Common myeloid progenitor, CD34-positive (primary cell): ENCODE measurements at regions not wholly inside any gene's neighbourhood (a gene's known extent, or its start where the extent isn't known, plus 50 kb on each side); places are given as distances from the start of the nearest gene placed in this dataset.

Experiments used
- CTCF ChIA-PET: fragments of 350-600 bp; sonication (Branson Sonifier 250); formaldehyde crosslinking; loops from one replicate; lab custom pipeline; 2021; ENCODE audit warnings: antibody characterized with exemption; lab: Charles Lee
- POLR2A ChIA-PET: fragments of 350-600 bp; sonication (Branson Sonifier 250); formaldehyde crosslinking; loops from one replicate; lab custom pipeline; 2021; ENCODE audit warnings: antibody characterized with exemption; lab: Charles Lee
- DNase-seq, 3 donors: peaks; one replicate each; pipeline versions ENCODE4 v3.0.0 to v3.0.0-alpha.2; 2013
- H3K27ac ChIP-seq, 2 experiments: 1 replicate in 1 of 2; 2 replicates in 1 of 2; pipeline ENCODE4 v1.7.0; 2013; ENCODE audit warnings: inconsistent platforms in 2 of 2, low read length in 2 of 2, mild to moderate bottlenecking in 2 of 2, low read depth in 1 of 2, moderate library complexity in 1 of 2; ENCODE audit not compliant: severe bottlenecking in 2 of 2, insufficient read depth in 1 of 2, poor library complexity in 1 of 2
- H3K27me3 ChIP-seq, 5 experiments: replicated peaks in 2 of 5; 1 replicate in 3 of 5; 2 replicates in 2 of 5; pipeline versions ENCODE4 v1.6.1 to v1.7.0; 2013; ENCODE audit warnings: low read length in 4 of 5, mild to moderate bottlenecking in 2 of 5, moderate library complexity in 2 of 5, inconsistent platforms in 1 of 5; ENCODE audit not compliant: insufficient read depth in 5 of 5, control insufficient read depth in 4 of 5
- H3K36me3 ChIP-seq, 4 experiments: 1 replicate in 2 of 4; 2 replicates in 2 of 4; pipeline versions ENCODE4 v1.6.1 to v1.7.0; 2013; ENCODE audit warnings: low read length in 3 of 4, control low read depth in 1 of 4, mild to moderate bottlenecking in 1 of 4; ENCODE audit not compliant: control insufficient read depth in 4 of 4, insufficient read depth in 4 of 4
- H3K4me1 ChIP-seq, 4 experiments: 1 replicate in 3 of 4; 2 replicates in 1 of 4; pipeline versions ENCODE4 v1.6.1 to v1.7.1; 2013; ENCODE audit warnings: low read length in 3 of 4, mild to moderate bottlenecking in 3 of 4, control low read depth in 1 of 4, inconsistent platforms in 1 of 4, moderate library complexity in 1 of 4; ENCODE audit not compliant: control insufficient read depth in 4 of 4, insufficient read depth in 4 of 4; ENCODE audit errors: control extremely low read depth in 1 of 4
- H3K4me3 ChIP-seq, 7 experiments: 1 replicate in 4 of 7; 2 replicates in 3 of 7; pipeline versions ENCODE4 v1.5.1 to v1.7.0; 2013; ENCODE audit warnings: mild to moderate bottlenecking in 7 of 7, low read length in 6 of 7, moderate library complexity in 6 of 7, inconsistent platforms in 2 of 7, low read depth in 2 of 7, control low read depth in 1 of 7; ENCODE audit not compliant: insufficient read depth in 4 of 7, control insufficient read depth in 1 of 7; ENCODE audit errors: extremely low read depth in 1 of 7
- H3K9me3 ChIP-seq, 5 experiments: 1 replicate in 4 of 5; 2 replicates in 1 of 5; pipeline versions ENCODE4 v1.6.1 to v1.7.1; 2013; ENCODE audit warnings: low read length in 4 of 5, mild to moderate bottlenecking in 2 of 5, inconsistent platforms in 1 of 5, low read depth in 1 of 5, moderate library complexity in 1 of 5; ENCODE audit not compliant: control insufficient read depth in 4 of 5, insufficient read depth in 2 of 5; ENCODE audit errors: control extremely low read depth in 1 of 5
- WGBS: methylation state at CpG from one replicate; pipeline ENCODE4 v1.1.5; 2013; ENCODE audit not compliant: insufficient coverage; 5-methylcytosine and 5-hydroxymethylcytosine counted together

DNA sequence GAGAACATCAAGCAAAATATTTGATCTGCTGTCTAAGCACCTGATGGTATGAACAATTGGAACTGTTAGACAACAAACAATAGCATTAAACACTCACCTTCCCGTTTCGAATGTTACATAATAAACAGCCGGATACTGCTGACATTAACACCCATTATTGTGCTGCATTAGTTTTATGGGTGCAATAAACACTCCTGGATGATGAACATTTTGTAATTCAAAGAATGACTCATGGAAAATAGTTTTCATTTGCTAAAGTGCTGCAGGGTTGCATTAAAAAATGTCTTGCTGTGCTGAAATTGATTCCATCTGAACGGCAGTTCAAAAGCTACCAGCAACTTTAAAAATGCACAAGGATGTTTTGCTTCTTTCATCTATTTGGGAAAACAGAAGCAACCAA lies 100.8 kb upstream of the SORBS2 start:
- Histone ChIP-seq H3K9me3 (no peaks in the 10 kb centered on the region), H3K36me3 (no peaks in the 10 kb centered on the region), H3K4me1 (no peaks in the 10 kb centered on the region), H3K27me3 (no peaks in the 10 kb centered on the region), H3K4me3 (no peak overlapping the region), H3K27ac (no peak overlapping the region)
- ChIA-PET POLR2A (no interaction called here), CTCF (no interaction called here)
- no peak for DNase-seq
- WGBS: 100% methylated on average over 1 of the region's 4 CpGs

DNA sequence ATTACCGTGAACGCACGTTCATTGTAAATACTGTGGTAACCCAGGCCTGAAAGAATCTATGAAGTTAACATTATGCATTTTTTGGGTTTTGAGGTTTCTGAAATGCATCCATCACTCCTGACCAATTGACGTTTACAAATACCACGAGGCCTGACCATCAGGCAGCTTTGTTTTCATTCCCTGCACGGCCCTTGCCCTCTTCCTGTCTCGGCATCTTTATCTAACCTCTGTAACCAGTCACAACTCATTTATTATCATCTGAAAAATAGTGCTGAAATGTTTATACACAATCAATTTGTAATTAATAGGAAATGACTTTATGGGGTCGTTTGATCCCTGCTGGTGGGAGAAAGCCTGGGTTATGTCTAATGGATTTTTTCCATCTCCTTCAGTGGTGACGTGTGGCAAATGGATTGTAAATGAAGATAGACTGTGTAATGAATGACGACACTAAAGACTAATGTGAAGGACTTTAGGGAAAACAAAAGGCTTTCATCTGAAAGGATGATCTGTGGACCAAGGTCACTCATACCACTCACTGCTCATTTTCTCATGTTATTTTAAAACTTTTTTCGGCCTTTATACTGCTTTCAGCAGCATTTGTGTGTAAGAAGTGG lies 102.7 kb upstream of the SORBS2 start:
- no peaks in the 10 kb centered on the region for H3K36me3 ChIP-seq
- H3K9me3 ChIP-seq: no peaks in the 10 kb centered on the region
- CTCF ChIA-PET: no interaction called here
- no peaks in the 10 kb centered on the region for H3K4me1 ChIP-seq
- no peak for DNase-seq
- 100% methylated on average over 5 of the region's 11 CpGs for WGBS
- no peaks in the 10 kb centered on the region for H3K27me3 ChIP-seq
- no peak overlapping the region for H3K4me3 ChIP-seq
- POLR2A ChIA-PET: no interaction called here
- no peak overlapping the region for H3K27ac ChIP-seq

DNA sequence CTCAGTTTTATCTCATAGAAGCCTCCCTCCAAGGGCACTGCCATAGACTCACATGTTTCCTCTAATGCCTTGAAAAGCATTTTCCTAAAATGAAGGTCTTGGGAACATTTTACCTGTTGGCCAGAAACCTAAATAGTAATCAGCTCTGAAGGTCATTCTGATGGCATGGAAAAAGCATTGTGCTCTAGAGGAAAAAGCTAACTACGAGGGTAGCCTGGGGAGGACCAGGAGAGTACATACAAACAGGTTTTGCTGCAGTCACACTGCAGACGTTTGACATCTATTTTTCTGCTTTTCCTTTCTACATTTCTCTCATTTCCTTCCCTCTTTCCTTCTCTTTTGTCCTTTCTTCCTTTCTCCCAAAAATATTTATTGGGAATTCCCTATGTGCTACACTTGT lies 103.3 kb upstream of the SORBS2 start:
- CTCF ChIA-PET: no interaction called here
- 40% methylated on average over 1 of the region's 2 CpGs for WGBS

DNA sequence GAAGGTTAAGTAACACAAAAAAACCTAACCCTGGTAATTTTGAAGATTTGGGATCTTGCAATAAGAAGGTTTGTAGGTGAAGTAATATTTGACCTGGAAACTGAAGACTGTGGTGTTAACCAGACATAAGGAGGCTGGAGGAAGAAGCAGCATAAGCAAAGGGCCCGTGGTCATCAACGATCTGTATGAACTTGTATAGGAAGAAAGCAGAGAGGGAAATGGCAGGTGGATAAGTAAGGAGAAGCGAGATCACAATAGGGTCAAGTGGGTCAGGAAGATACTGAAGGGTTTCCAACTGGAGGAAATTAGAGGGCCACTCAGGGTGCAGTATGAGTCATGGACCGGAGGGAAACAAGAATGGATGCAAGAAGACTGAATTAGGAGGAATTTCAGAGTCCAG lies 103.8 kb upstream of the SORBS2 start:
- ChIA-PET POLR2A (no interaction called here), CTCF (no interaction called here)
- Histone ChIP-seq H3K4me1 (no peaks in the 10 kb centered on the region), H3K4me3 (no peak overlapping the region), H3K27ac (no peak overlapping the region), H3K9me3 (no peaks in the 10 kb centered on the region), H3K36me3 (no peaks in the 10 kb centered on the region), H3K27me3 (peaks cover 0 to 3% (median 1%) of the 10 kb centered on the region in 5 experiments)
- no peak for DNase-seq
- WGBS: 97% methylated on average over 4 of the region's 4 CpGs

More for the DNA sequence above, 103.3 kb upstream of the SORBS2 start:
- DNase-seq: no peak
- no peaks in the 10 kb centered on the region for H3K36me3 ChIP-seq
- H3K27me3 ChIP-seq: peaks cover 0 to 2% (median 0%) of the 10 kb centered on the region in 5 experiments
- H3K4me1 ChIP-seq: no peaks in the 10 kb centered on the region
- no peaks in the 10 kb centered on the region for H3K9me3 ChIP-seq
- no peak overlapping the region for H3K27ac ChIP-seq
- POLR2A ChIA-PET: no interaction called here
- no peak overlapping the region for H3K4me3 ChIP-seq

DNA sequence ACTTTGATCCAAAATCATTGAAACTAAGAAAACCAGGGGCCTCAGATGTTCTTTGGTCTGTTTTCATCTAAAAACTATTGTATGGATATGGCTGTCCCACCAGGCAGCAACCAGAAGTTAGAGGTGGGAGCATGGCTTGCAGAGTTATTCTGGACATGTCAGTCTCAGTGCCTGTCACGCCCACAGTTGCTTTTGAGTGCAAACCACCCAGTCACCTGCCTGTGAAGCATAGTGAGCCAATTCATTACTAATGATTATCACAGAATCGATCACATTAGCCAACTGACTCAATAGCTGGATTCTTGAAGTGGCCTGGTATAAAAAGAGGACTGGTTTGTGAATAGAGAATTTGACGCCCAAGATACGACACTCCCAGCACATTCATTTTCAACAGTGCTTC lies 104.2 kb upstream of the SORBS2 start:
- 100% methylated on average over 1 of the region's 4 CpGs for WGBS
- H3K9me3 ChIP-seq: no peaks in the 10 kb centered on the region
- H3K27ac ChIP-seq: no peak overlapping the region
- no peaks in the 10 kb centered on the region for H3K4me1 ChIP-seq
- CTCF ChIA-PET: no interaction called here
- DNase-seq: no peak
- POLR2A ChIA-PET: no interaction called here
- H3K27me3 ChIP-seq: peaks cover 0 to 3% (median 3%) of the 10 kb centered on the region in 5 experiments
- no peak overlapping the region for H3K4me3 ChIP-seq
- H3K36me3 ChIP-seq: no peaks in the 10 kb centered on the region

DNA sequence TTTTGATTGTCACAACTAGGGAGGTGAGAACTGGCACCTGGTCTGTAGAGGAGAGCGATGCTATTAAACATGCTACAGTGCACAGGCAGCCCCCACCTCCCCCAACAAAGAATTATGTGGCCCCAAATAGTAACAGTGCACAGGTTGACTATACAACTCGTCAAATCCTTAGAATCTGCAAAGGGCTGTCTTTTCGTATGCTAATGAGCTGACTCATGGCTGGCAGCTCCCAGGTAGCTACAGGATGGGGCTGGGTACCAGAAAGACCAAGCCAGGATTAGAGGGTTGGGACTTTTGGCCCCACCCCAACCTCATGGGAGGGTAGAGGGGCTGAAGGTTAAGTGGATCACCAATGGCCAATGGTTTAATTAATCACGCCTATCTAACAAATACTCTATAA lies 104.7 kb upstream of the SORBS2 start:
- 41% methylated on average over 3 of the region's 4 CpGs for WGBS
- H3K27me3 ChIP-seq: peaks cover 0 to 5% (median 3%) of the 10 kb centered on the region in 5 experiments
- CTCF ChIA-PET: no interaction called here

DNA sequence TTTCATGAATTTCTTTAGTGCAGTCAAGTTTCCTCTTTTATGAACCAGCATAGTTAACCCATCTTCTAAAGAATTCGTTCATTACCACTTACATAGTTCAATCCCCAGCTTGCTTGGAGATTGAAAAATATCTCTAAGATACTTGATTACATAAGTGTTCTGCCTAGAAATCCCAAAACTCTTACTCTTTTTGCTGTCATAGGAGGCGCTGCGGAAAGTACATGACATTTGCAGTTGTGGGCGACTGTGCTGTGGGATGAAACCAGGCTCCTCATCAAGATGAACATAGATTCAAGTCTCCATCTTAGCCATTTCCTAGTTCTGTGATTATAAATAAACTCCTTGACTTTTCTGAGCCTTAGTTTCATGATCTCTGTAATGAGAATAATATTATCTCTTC lies 107.1 kb upstream of the SORBS2 start:
- no peak for DNase-seq
- WGBS: 100% methylated on average over 1 of the region's 4 CpGs
- peaks cover 0 to 14% (median 3%) of the 10 kb centered on the region in 5 experiments for H3K27me3 ChIP-seq
- POLR2A ChIA-PET: no interaction called here
- H3K27ac ChIP-seq: no peak overlapping the region
- CTCF ChIA-PET: no interaction called here
- H3K9me3 ChIP-seq: no peaks in the 10 kb centered on the region
- H3K4me3 ChIP-seq: no peak overlapping the region
- H3K36me3 ChIP-seq: no peaks in the 10 kb centered on the region
- peaks cover 0 to 4% (median 0%) of the 10 kb centered on the region in 4 experiments for H3K4me1 ChIP-seq

More for the DNA sequence above, 104.7 kb upstream of the SORBS2 start:
- Histone ChIP-seq H3K4me1 (peaks cover 0 to 3% (median 0%) of the 10 kb centered on the region in 4 experiments), H3K9me3 (no peaks in the 10 kb centered on the region), H3K4me3 (no peak overlapping the region), H3K36me3 (no peaks in the 10 kb centered on the region), H3K27ac (no peak overlapping the region)
- no peak for DNase-seq
- POLR2A ChIA-PET: no interaction called here
